SH-SY5Y (cell line): ENCODE measurements at regions not wholly inside any gene's neighbourhood (a gene's known extent, or its start where the extent isn't known, plus 50 kb on each side); places are given as distances from the start of the nearest gene placed in this dataset.

Experiments
- GATA2 ChIP-seq: IDR thresholded peaks from 2 replicates; pipeline ENCODE4 v1.6.1; 2011; ENCODE audit warnings: mild to moderate bottlenecking, low read depth, low read length
- GATA3 ChIP-seq: IDR thresholded peaks from 2 replicates; pipeline ENCODE4 v1.6.1; 2011; ENCODE audit warnings: low read depth, mild to moderate bottlenecking, low read length, moderate library complexity

DNA sequence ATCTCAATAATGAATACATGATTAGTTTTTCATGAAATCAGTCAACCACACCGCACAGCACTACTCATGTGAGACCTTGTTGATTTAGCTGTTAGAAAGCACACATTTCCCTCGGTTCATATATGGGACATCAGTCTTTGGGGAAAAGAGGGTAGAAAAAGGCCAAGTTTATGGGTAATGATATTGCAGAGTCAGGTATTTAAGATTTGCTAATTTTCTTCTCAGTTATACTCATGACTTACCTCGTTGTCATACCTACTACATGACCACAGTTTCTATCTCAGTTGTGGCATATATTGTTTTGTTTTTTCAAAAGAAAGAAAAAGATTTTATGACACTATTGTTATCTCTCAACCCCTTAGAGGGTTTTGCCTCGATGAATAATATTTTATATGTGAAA, 165.6 kb downstream of the POU4F1 start:
- TF ChIP-seq GATA2, result no peak
- TF ChIP-seq GATA3, result no peak
